Duodenal mucosa (tissue), 2 donors: ENCODE measurements at regions not wholly inside any gene's neighbourhood (a gene's known extent, or its start where the extent isn't known, plus 50 kb on each side); places are given as distances from the start of the nearest gene placed in this dataset.
A peak's percentile ranks its signal among the peaks of the same experiment; 100 is the strongest.

Experiments
- H3K27ac ChIP-seq: one replicate; pipeline ENCODE4 v1.7.0; 2013; ENCODE audit warnings: low read depth, low read length
- H3K27me3 ChIP-seq, 2 donors: one replicate each; pipeline ENCODE4 v1.7.0; 2013; ENCODE audit warnings: low read length in 2 of 2, control low read depth in 1 of 2; ENCODE audit not compliant: insufficient read depth in 2 of 2, control insufficient read depth in 1 of 2
- H3K36me3 ChIP-seq, 2 donors: one replicate each; pipeline ENCODE4 v1.7.0; 2013; ENCODE audit warnings: low read length in 2 of 2, control low read depth in 1 of 2; ENCODE audit not compliant: insufficient read depth in 2 of 2, control insufficient read depth in 1 of 2
- H3K4me1 ChIP-seq, 2 donors: one replicate each; pipeline ENCODE4 v1.7.0; 2013; ENCODE audit warnings: low read length in 2 of 2, control low read depth in 1 of 2; ENCODE audit not compliant: insufficient read depth in 2 of 2, control insufficient read depth in 1 of 2
- H3K4me3 ChIP-seq, 2 donors: one replicate each; pipeline ENCODE4 v1.7.0; 2013; ENCODE audit warnings: low read length in 2 of 2, low read depth in 1 of 2
- H3K9ac ChIP-seq, 2 donors: one replicate each; pipeline ENCODE4 v1.7.0; 2013; ENCODE audit warnings: low read length in 2 of 2, low read depth in 1 of 2
- H3K9me3 ChIP-seq, 2 donors: one replicate each; pipeline ENCODE4 v1.7.0; 2013; ENCODE audit warnings: low read length in 2 of 2, control low read depth in 1 of 2; ENCODE audit not compliant: control insufficient read depth in 1 of 2

- H3K27ac ChIP-seq, result no peak overlapping the region
- no peaks in the 10 kb centered on the region for H3K36me3 ChIP-seq
- H3K9me3 ChIP-seq, result peaks cover 0 to under 1% of the 10 kb centered on the region in 2 donors
- H3K9ac ChIP-seq, result no peak overlapping the region
- no peak overlapping the region for H3K4me3 ChIP-seq
- peaks cover 9 to 19% of the 10 kb centered on the region in 2 donors for H3K4me1 ChIP-seq
- no peaks in the 10 kb centered on the region for H3K27me3 ChIP-seq
These were observed 97.4 kb upstream of the HSF2 start for GRCh38 chr6:122302067-122302466.

- no peak overlapping the region for H3K9ac ChIP-seq
- no peak overlapping the region for H3K4me3 ChIP-seq
- H3K4me1 ChIP-seq, result peaks cover 0 to 8% of the 10 kb centered on the region in 2 donors
- no peak overlapping the region for H3K27ac ChIP-seq
- H3K9me3 ChIP-seq, result peaks cover 5 to 7% of the 10 kb centered on the region in 2 donors
- no peaks in the 10 kb centered on the region for H3K36me3 ChIP-seq
- no peaks in the 10 kb centered on the region for H3K27me3 ChIP-seq
These were observed 91.9 kb upstream of the HSF2 start for GRCh38 chr6:122307577-122307976.

GRCh38 chr6:122308074-122308473, 91.4 kb upstream of the HSF2 start:
- H3K4me3 ChIP-seq, result no peak overlapping the region

GRCh38 chr6:122315842-122316241, 83.6 kb upstream of the HSF2 start:
- Histone ChIP-seq H3K4me1 (no peaks in the 10 kb centered on the region), H3K9me3 (peaks cover 0 to 6% of the 10 kb centered on the region in 2 donors), H3K9ac (no peak overlapping the region), H3K36me3 (no peaks in the 10 kb centered on the region), H3K27ac (no peak overlapping the region), H3K4me3 (no peak overlapping the region), H3K27me3 (no peaks in the 10 kb centered on the region)

More at GRCh38 chr6:122308074-122308473, 91.4 kb upstream of the HSF2 start:
- H3K4me1 ChIP-seq, result peaks cover 0 to 5% of the 10 kb centered on the region in 2 donors
- H3K36me3 ChIP-seq, result no peaks in the 10 kb centered on the region
- no peaks in the 10 kb centered on the region for H3K27me3 ChIP-seq
- H3K27ac ChIP-seq, result no peak overlapping the region
- no peak overlapping the region for H3K9ac ChIP-seq
- peaks cover 5 to 7% of the 10 kb centered on the region in 2 donors for H3K9me3 ChIP-seq

- no peak overlapping the region for H3K9ac ChIP-seq
- H3K4me1 ChIP-seq, result no peaks in the 10 kb centered on the region
- H3K27me3 ChIP-seq, result no peaks in the 10 kb centered on the region
- H3K36me3 ChIP-seq, result no peaks in the 10 kb centered on the region
- peak overlapping the region; percentile 53 to 75 for H3K4me3 ChIP-seq
- H3K27ac ChIP-seq, result no peak overlapping the region
- H3K9me3 ChIP-seq, result no peaks in the 10 kb centered on the region
These were observed 76.6 kb upstream of the HSF2 start for GRCh38 chr6:122322824-122323223.

GRCh38 chr6:122323361-122323760, 76.1 kb upstream of the HSF2 start:
- Histone ChIP-seq H3K9me3 (no peaks in the 10 kb centered on the region), H3K27me3 (no peaks in the 10 kb centered on the region), H3K27ac (no peak overlapping the region), H3K4me3 (peak overlapping the region; percentile 53 to 75), H3K4me1 (no peaks in the 10 kb centered on the region), H3K36me3 (no peaks in the 10 kb centered on the region), H3K9ac (no peak overlapping the region)

GRCh38 chr6:122330315-122330714, 69.1 kb upstream of the HSF2 start:
- Histone ChIP-seq H3K27ac (no peak overlapping the region), H3K9me3 (no peaks in the 10 kb centered on the region), H3K36me3 (no peaks in the 10 kb centered on the region), H3K9ac (no peak overlapping the region), H3K27me3 (no peaks in the 10 kb centered on the region), H3K4me1 (no peaks in the 10 kb centered on the region), H3K4me3 (no peak overlapping the region)

GRCh38 chr6:122337645-122338044, 61.8 kb upstream of the HSF2 start:
- Histone ChIP-seq H3K9ac (no peak overlapping the region), H3K9me3 (no peaks in the 10 kb centered on the region), H3K4me1 (no peaks in the 10 kb centered on the region), H3K4me3 (no peak overlapping the region), H3K27me3 (no peaks in the 10 kb centered on the region), H3K36me3 (no peaks in the 10 kb centered on the region), H3K27ac (no peak overlapping the region)

GRCh38 chr6:122339661-122340060, 59.8 kb upstream of the HSF2 start:
- no peak overlapping the region for H3K4me3 ChIP-seq

GRCh38 chr6:122347280-122347679, 52.2 kb upstream of the HSF2 start:
- no peaks in the 10 kb centered on the region for H3K27me3 ChIP-seq
- H3K36me3 ChIP-seq, result no peaks in the 10 kb centered on the region
- H3K27ac ChIP-seq, result no peak overlapping the region
- no peak overlapping the region for H3K4me3 ChIP-seq
- H3K9ac ChIP-seq, result no peak overlapping the region
- H3K9me3 ChIP-seq, result no peaks in the 10 kb centered on the region
- H3K4me1 ChIP-seq, result no peaks in the 10 kb centered on the region

More at GRCh38 chr6:122339661-122340060, 59.8 kb upstream of the HSF2 start:
- Histone ChIP-seq H3K9me3 (no peaks in the 10 kb centered on the region), H3K36me3 (no peaks in the 10 kb centered on the region), H3K27ac (no peak overlapping the region), H3K9ac (no peak overlapping the region), H3K27me3 (no peaks in the 10 kb centered on the region), H3K4me1 (no peaks in the 10 kb centered on the region)

- Histone ChIP-seq H3K4me1 (no peaks in the 10 kb centered on the region), H3K27ac (no peak overlapping the region), H3K27me3 (no peaks in the 10 kb centered on the region), H3K4me3 (no peak overlapping the region), H3K9me3 (no peaks in the 10 kb centered on the region), H3K36me3 (no peaks in the 10 kb centered on the region), H3K9ac (no peak overlapping the region)
These were observed 51.7 kb upstream of the HSF2 start for GRCh38 chr6:122347751-122348150.
